Parathyroid adenoma (tissue), 2 donors: ENCODE measurements at regions not wholly inside any gene's neighbourhood (a gene's known extent, or its start where the extent isn't known, plus 50 kb on each side); places are given as distances from the start of the nearest gene placed in this dataset.

Source experiments
- H2AFZ ChIP-seq: fragments of 300-600 bp; sonication (generic); one replicate; pipeline ENCODE4 v1.7.0; 2017; ENCODE audit warnings: antibody characterized with exemption, mild to moderate bottlenecking
- H3K27ac ChIP-seq: fragments of 300-600 bp; sonication (generic); one replicate; pipeline ENCODE4 v1.7.0; 2017
- H3K27me3 ChIP-seq: fragments of 300-600 bp; sonication (generic); one replicate; pipeline ENCODE4 v1.7.0; 2017; ENCODE audit warnings: low read length; ENCODE audit not compliant: control insufficient read depth, insufficient read depth
- H3K36me3 ChIP-seq: fragments of 300-600 bp; sonication (generic); one replicate; pipeline ENCODE4 v1.7.0; 2017; ENCODE audit warnings: low read length; ENCODE audit not compliant: control insufficient read depth, insufficient read depth
- H3K4me1 ChIP-seq: fragments of 300-600 bp; sonication (generic); one replicate; pipeline ENCODE4 v1.7.0; 2017; ENCODE audit warnings: control low read depth
- H3K4me2 ChIP-seq: fragments of 300-600 bp; sonication (generic); one replicate; pipeline ENCODE4 v1.7.0; 2017; ENCODE audit warnings: low read length
- H3K4me3 ChIP-seq: fragments of 300-600 bp; sonication (generic); one replicate; pipeline ENCODE4 v1.7.0; 2017; ENCODE audit warnings: low read depth, low read length
- H3K79me2 ChIP-seq: fragments of 300-600 bp; sonication (generic); one replicate; pipeline ENCODE4 v1.7.0; 2017; ENCODE audit warnings: control low read depth
- H3K9ac ChIP-seq: fragments of 300-600 bp; sonication (generic); one replicate; pipeline ENCODE4 v1.7.0; 2017; ENCODE audit warnings: mild to moderate bottlenecking
- H3K9me3 ChIP-seq: fragments of 300-600 bp; sonication (generic); one replicate; pipeline ENCODE4 v1.7.0; 2017; ENCODE audit warnings: low read length; ENCODE audit not compliant: control insufficient read depth
- TF ChIP-seq, protein P1 (sequence below): fragments of 300-600 bp; sonication (generic); IDR thresholded peaks from one replicate; pipeline ENCODE4 v1.7.0; 2017; ENCODE audit warnings: antibody characterized with exemption, mild to moderate bottlenecking
- donor health status: primary hyperparathyroidism.

DNA sequence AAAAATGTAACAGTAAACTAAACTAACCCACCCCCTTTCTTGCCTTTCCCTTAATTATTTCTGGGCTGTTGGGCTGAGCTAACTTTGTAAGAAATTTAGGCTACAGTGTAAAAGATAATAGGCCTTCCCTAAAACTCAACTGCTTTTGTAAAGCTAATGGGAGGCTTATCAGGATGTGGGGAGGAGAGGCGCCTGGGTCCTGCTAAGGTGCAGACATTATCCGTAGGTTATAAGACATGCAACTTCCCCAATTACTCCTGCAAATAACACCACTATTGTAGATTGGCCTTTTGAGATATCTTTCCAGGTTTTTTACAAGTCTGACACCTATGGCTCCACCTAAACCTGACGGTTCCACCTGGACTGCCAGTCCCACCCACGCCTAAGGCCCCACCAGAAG lies 88.3 kb downstream of the NPAP1 start:
- Histone ChIP-seq H3K9me3 (no peaks in the 10 kb centered on the region), H3K36me3 (no peaks in the 10 kb centered on the region), H3K79me2 (no peaks in the 10 kb centered on the region), H3K4me3 (no peak overlapping the region), H3K4me2 (no peak overlapping the region), H3K27me3 (no peaks in the 10 kb centered on the region), H3K4me1 (no peaks in the 10 kb centered on the region), H2AFZ (no peak overlapping the region), H3K27ac (no peak overlapping the region), H3K9ac (no peak overlapping the region)
- TF ChIP-seq, protein P1, sequence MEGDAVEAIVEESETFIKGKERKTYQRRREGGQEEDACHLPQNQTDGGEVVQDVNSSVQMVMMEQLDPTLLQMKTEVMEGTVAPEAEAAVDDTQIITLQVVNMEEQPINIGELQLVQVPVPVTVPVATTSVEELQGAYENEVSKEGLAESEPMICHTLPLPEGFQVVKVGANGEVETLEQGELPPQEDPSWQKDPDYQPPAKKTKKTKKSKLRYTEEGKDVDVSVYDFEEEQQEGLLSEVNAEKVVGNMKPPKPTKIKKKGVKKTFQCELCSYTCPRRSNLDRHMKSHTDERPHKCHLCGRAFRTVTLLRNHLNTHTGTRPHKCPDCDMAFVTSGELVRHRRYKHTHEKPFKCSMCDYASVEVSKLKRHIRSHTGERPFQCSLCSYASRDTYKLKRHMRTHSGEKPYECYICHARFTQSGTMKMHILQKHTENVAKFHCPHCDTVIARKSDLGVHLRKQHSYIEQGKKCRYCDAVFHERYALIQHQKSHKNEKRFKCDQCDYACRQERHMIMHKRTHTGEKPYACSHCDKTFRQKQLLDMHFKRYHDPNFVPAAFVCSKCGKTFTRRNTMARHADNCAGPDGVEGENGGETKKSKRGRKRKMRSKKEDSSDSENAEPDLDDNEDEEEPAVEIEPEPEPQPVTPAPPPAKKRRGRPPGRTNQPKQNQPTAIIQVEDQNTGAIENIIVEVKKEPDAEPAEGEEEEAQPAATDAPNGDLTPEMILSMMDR = no peak

DNA sequence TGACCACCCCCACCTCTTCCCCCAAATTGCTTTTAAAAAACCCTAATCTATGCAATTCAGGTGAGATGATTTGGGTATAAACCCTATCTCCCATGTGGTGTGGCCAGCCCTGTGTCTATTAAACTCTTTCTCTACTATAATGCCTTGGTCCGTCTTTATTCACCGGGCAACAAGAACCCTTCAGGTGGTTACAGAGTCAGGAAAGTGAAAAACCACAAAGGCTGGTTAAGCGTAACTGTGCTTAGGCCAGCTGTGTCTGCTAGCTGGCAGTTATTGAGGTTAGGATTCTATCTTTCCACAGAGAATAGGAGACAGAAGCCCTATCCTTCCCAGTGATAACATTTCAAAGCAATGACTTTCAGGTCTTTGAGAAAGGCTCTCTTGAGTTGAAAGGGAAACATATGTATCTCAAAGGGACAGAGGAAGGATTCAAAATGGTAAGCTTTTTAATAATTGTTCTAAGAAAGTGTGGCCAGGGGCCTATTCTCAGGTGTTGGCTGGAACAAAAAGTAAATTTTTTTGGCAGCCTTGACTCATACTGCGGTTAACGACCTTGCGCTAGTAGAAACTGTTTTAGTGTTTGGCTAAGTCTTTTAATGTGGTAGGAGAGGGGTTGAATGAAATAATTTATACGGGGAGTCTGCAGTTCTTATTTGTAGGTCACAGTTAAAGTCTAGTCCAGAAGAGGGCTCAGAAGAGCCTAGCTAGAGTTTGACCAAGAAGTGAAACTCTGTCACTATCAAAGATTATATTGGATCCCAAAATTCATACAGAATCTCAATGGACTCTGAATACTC lies 89.0 kb downstream of the NPAP1 start:
- TF ChIP-seq, protein P1 = no peak
- no peak overlapping the region for H3K4me2 ChIP-seq
- no peaks in the 10 kb centered on the region for H3K27me3 ChIP-seq
- H3K27ac ChIP-seq = no peak overlapping the region
- no peak overlapping the region for H2AFZ ChIP-seq
- no peaks in the 10 kb centered on the region for H3K4me1 ChIP-seq
- no peaks in the 10 kb centered on the region for H3K36me3 ChIP-seq
- no peaks in the 10 kb centered on the region for H3K9me3 ChIP-seq
- no peaks in the 10 kb centered on the region for H3K79me2 ChIP-seq
- H3K9ac ChIP-seq = no peak overlapping the region
- no peak overlapping the region for H3K4me3 ChIP-seq

DNA sequence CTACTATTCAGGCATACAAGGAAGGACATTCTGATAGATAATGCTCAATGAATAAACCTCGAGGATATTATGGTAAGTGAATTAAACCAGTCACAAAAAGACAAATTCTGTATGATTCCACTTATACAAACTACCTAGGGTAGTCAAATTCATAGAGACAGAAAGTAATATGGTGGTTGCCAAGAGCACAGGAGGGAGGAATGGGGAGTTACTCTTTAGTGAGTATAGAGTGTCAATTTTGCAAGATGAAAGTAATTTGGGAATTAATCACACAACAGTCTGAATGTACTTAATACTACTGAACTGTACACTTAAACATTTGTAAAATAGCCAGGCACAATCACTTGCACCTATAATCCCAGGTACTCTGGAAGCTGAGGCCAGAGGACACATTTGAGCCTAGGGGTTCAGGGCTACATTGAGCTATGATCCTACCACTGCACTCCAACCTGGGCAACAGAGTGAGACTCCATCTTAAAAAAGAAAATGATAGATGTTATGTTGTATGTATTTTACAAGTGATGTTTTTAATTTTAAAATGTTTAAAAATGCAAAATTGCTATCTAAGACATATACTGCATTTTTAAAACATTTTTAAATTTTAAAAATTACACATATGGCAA lies 91.0 kb downstream of the NPAP1 start:
- Histone ChIP-seq H3K4me3 (no peak overlapping the region), H3K27me3 (no peaks in the 10 kb centered on the region), H3K4me2 (no peak overlapping the region), H2AFZ (no peak overlapping the region), H3K79me2 (no peaks in the 10 kb centered on the region), H3K9me3 (no peaks in the 10 kb centered on the region), H3K36me3 (no peaks in the 10 kb centered on the region), H3K27ac (no peak overlapping the region), H3K4me1 (no peaks in the 10 kb centered on the region), H3K9ac (no peak overlapping the region)
- TF ChIP-seq, protein P1 = no peak

DNA sequence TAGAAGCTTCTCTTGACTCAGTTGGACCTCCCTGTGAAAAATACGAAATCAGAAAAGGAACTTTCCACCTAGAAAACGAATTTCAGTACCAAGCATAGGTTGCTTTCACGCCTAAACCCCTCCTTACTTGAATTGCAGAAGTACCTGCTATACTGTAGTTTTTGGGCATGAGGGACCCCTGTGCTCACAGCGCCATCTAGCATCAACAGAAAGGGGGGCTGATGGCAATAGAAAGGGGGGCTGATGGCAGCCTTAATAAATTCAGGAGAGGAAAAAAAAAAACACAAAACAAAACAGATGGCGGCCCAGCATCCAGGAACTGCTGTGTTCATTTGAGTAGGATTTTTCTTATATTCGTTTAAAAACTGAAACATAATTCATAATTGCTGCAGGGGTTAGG lies 96.7 kb downstream of the NPAP1 start:
- Histone ChIP-seq H3K9me3 (no peaks in the 10 kb centered on the region), H3K4me2 (peak overlapping the region; percentile 62), H3K9ac (no peak overlapping the region), H3K27me3 (no peaks in the 10 kb centered on the region), H2AFZ (peak overlapping the region; percentile 86), H3K4me3 (peak overlapping the region; percentile 63), H3K4me1 (no peaks in the 10 kb centered on the region), H3K27ac (no peak overlapping the region), H3K36me3 (no peaks in the 10 kb centered on the region), H3K79me2 (no peaks in the 10 kb centered on the region)
- TF ChIP-seq, protein P1 = no peak
